PFSK-1 (cell line): ENCODE measurements at regions not wholly inside any gene's neighbourhood (a gene's known extent, or its start where the extent isn't known, plus 50 kb on each side); places are given as distances from the start of the nearest gene placed in this dataset.

ENCODE experiments used
- FOXP2 ChIP-seq: optimal IDR thresholded peaks from 2 replicates; pipeline ENCODE3; 2011; ENCODE audit warnings: borderline replicate concordance, control low read depth, inconsistent platforms; ENCODE audit not compliant: insufficient read depth; ENCODE audit errors: extremely low read length, extremely low read depth
- POLR2AphosphoS5 ChIP-seq: IDR thresholded peaks from 2 replicates; pipeline ENCODE4 v1.6.1; 2012; ENCODE audit warnings: low read depth, mild to moderate bottlenecking, control low read depth, low read length, moderate library complexity
- REST ChIP-seq, 2 experiments: IDR thresholded peaks; 2 replicates each; pipeline versions ENCODE4 v1.6.1 to v1.8.0; 2011 to 2012; ENCODE audit warnings: low read depth in 2 of 2, low read length in 2 of 2, control low read depth in 1 of 2, inconsistent platforms in 1 of 2, mild to moderate bottlenecking in 1 of 2, moderate library complexity in 1 of 2; ENCODE audit not compliant: insufficient read depth in 1 of 2
- SIN3A ChIP-seq: IDR thresholded peaks from 2 replicates; pipeline ENCODE4 v1.6.1; 2012; ENCODE audit warnings: mild to moderate bottlenecking, low read length, moderate library complexity, borderline replicate concordance; ENCODE audit not compliant: insufficient read depth
- TAF1 ChIP-seq: IDR thresholded peaks from 2 replicates; pipeline ENCODE4 v1.6.1; 2012; ENCODE audit warnings: low read length, control low read depth, borderline replicate concordance; ENCODE audit not compliant: insufficient read depth

- TF ChIP-seq POLR2AphosphoS5 (no peak), TAF1 (no peak), REST (IDR thresholded peaks at IDR 0.05; ENCODE audit: insufficient read depth in 1 of 2, low read depth in 2 of 2, low read length in 2 of 2) (no peak), SIN3A (no peak), FOXP2 (no peak)
These were observed 136.3 kb upstream of the PDE1C start for GRCh38 chr7:32206488-32206887.

- no peak for TF ChIP-seq SIN3A
- TF ChIP-seq FOXP2, result no peak
- TF ChIP-seq REST (IDR thresholded peaks at IDR 0.05; ENCODE audit: insufficient read depth in 1 of 2, low read depth in 2 of 2, low read length in 2 of 2), result peak; percentile 24 to 79; a peak in 2 of 4 replicates
These were observed 134.3 kb upstream of the PDE1C start for GRCh38 chr7:32204361-32205018.

GRCh38 chr7:32200646-32201045 lies 130.4 kb upstream of the PDE1C start:
- TF ChIP-seq POLR2AphosphoS5 (no peak), TAF1 (no peak), REST (IDR thresholded peaks at IDR 0.05; ENCODE audit: insufficient read depth in 1 of 2, low read depth in 2 of 2, low read length in 2 of 2) (no peak), FOXP2 (no peak), SIN3A (no peak)

GRCh38 chr7:32194537-32194936 lies 124.3 kb upstream of the PDE1C start:
- TF ChIP-seq FOXP2 (no peak), SIN3A (no peak), POLR2AphosphoS5 (no peak), TAF1 (no peak), REST (IDR thresholded peaks at IDR 0.05; ENCODE audit: insufficient read depth in 1 of 2, low read depth in 2 of 2, low read length in 2 of 2) (no peak)

GRCh38 chr7:32191305-32191704 lies 121.1 kb upstream of the PDE1C start:
- TF ChIP-seq FOXP2 (no peak), TAF1 (no peak), POLR2AphosphoS5 (no peak)
